HEK293T (cell line): ENCODE measurements at regions not wholly inside any gene's neighbourhood (a gene's known extent, or its start where the extent isn't known, plus 50 kb on each side); places are given as distances from the start of the nearest gene placed in this dataset.

Experiments
- ARNT ChIP-seq: fragments of 450-650 bp; IDR thresholded peaks from 2 replicates; pipeline ENCODE4 v1.6.1; 2017; ENCODE audit warnings: mild to moderate bottlenecking
- BHLHE40 ChIP-seq: fragments of 450-650 bp; IDR thresholded peaks from 2 replicates; pipeline ENCODE4 v1.6.1; 2016; ENCODE audit warnings: mild to moderate bottlenecking, moderate library complexity, borderline replicate concordance
- ELF4 ChIP-seq: fragments of 450-650 bp; IDR thresholded peaks from 2 replicates; pipeline ENCODE4 v1.6.1; 2017; ENCODE audit warnings: antibody characterized with exemption
- FOXA1 ChIP-seq: fragments of 450-650 bp; IDR thresholded peaks from 2 replicates; pipeline ENCODE4 v1.6.1; 2016; ENCODE audit warnings: mild to moderate bottlenecking
- FOXK2 ChIP-seq: fragments of 450-650 bp; IDR thresholded peaks from 2 replicates; pipeline ENCODE4 v1.6.1; 2016; ENCODE audit warnings: mild to moderate bottlenecking
- FOXM1 ChIP-seq: fragments of 450-650 bp; IDR thresholded peaks from 2 replicates; pipeline ENCODE4 v1.6.1; 2017; ENCODE audit warnings: mild to moderate bottlenecking, borderline replicate concordance
- L3MBTL2 ChIP-seq: fragments of 450-650 bp; conservative IDR thresholded peaks from 2 replicates; pipeline ENCODE4 v1.6.1; 2016; ENCODE audit warnings: mild to moderate bottlenecking
- LEF1 ChIP-seq: fragments of 450-650 bp; IDR thresholded peaks from 2 replicates; pipeline ENCODE4 v1.6.1; 2017; ENCODE audit warnings: mild to moderate bottlenecking, borderline replicate concordance
- NFRKB ChIP-seq: fragments of 450-650 bp; IDR thresholded peaks from 2 replicates; pipeline ENCODE4 v1.6.1; 2016; ENCODE audit warnings: mild to moderate bottlenecking, moderate library complexity
- SP1 ChIP-seq: fragments of 450-650 bp; IDR thresholded peaks from 2 replicates; pipeline ENCODE4 v1.6.1; 2017
- SUZ12 ChIP-seq: fragments of 450-650 bp; IDR thresholded peaks from 2 replicates; pipeline ENCODE4 v1.6.1; 2016; ENCODE audit warnings: mild to moderate bottlenecking
- TARDBP ChIP-seq: fragments of 450-650 bp; IDR thresholded peaks from 2 replicates; pipeline ENCODE4 v1.6.1; 2016
- ZNF384 ChIP-seq: fragments of 450-650 bp; IDR thresholded peaks from 2 replicates; pipeline ENCODE4 v1.6.1; 2016
- TF ChIP-seq, protein P1 (sequence below): fragments of 450-650 bp; IDR thresholded peaks from 2 replicates; pipeline ENCODE4 v1.6.1; 2016

DNA sequence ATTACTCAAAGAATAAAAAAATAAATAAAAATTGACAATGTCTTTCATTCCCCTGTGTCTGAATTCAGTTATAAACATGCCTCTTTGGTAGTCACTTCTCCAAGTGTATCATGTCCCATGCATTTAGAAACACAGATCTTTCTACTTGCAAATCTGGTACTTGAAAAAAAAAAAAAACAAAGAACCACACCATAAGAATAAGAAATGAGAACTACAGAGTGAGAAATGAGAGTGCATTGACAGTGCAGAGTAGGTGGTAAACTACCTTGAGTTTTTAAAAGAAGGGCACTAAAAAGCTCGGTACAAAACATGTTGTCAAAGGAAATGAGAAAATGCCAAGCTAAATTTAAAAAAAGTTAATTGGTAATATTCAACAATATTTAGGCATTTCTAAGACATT is 123.0 kb downstream of the GPR85 start:
- TF ChIP-seq BHLHE40 (no peak), SP1 (no peak), ARNT (no peak), FOXM1 (no peak), FOXA1 (no peak), FOXK2 (no peak), ZNF384 (no peak), LEF1 (no peak), TARDBP (no peak), SUZ12 (no peak), ELF4 (no peak), NFRKB (no peak), L3MBTL2 (no peak)
- TF ChIP-seq, protein P1, sequence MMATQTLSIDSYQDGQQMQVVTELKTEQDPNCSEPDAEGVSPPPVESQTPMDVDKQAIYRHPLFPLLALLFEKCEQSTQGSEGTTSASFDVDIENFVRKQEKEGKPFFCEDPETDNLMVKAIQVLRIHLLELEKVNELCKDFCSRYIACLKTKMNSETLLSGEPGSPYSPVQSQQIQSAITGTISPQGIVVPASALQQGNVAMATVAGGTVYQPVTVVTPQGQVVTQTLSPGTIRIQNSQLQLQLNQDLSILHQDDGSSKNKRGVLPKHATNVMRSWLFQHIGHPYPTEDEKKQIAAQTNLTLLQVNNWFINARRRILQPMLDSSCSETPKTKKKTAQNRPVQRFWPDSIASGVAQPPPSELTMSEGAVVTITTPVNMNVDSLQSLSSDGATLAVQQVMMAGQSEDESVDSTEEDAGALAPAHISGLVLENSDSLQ = no peak
